ENCODE measurements at regions not wholly inside any gene's neighbourhood (a gene's known extent, or its start where the extent isn't known, plus 50 kb on each side); places are given as distances from the start of the nearest gene placed in this dataset.

DNA sequence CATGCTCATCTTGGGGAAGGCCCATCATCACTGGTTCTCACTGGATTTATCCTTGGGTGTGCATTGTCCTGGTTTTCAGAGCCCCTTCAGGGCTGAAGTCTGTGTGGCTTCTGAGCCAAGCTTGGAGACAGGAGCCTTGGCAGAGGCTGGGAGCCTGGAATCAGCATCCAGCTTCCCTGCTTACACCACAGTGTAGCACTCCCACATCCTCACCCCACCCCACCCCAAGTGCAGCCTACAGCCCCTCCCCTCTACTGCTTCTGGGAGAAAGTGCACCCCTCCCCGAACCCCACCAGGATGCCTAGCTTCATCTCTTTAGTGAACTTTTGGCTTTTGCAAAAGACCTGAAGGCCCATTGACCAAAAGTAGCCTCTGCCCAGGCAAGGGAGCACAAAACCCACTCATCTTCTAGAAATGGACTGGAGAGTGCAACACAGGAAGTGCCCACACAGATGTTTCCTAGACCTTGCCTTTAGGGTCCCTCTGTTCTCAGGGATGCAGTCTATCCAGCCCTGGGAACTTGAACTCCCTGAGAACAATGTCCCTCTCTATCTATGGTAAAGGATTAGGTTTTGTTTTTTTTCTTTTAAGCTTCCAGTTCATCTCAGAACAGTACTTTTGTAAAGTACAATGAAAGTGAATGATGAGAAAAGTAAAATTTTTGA lies 189.7 kb downstream of the PALM2AKAP2 start:
- H2AFZ ChIP-seq (ENCODE audit: low read depth, low read length), result no peak overlapping the region
- no peaks in the 10 kb centered on the region for H3K27me3 ChIP-seq (ENCODE audit: control insufficient read depth in 1 of 2, insufficient read depth in 1 of 2, low read length in 2 of 2)
- no peak overlapping the region for H2BK120ac ChIP-seq (ENCODE audit: low read depth, low read length)
- no peak overlapping the region for H2BK12ac ChIP-seq (ENCODE audit: low read length in 2 of 2)
- no peak overlapping the region for H4K8ac ChIP-seq (ENCODE audit: low read length)
- no peak overlapping the region for H3K4ac ChIP-seq (ENCODE audit: low read depth in 1 of 2, low read length in 2 of 2)
- DNase-seq, result no peak
- H3K14ac ChIP-seq (ENCODE audit: low read length in 2 of 2), result no peak overlapping the region
- no peak overlapping the region for H3K27ac ChIP-seq (ENCODE audit: low read length, poor library complexity, severe bottlenecking)
- peaks cover 2% of the 10 kb centered on the region for H3K4me1 ChIP-seq (ENCODE audit: control insufficient read depth, insufficient read depth, low read depth, low read length)
- no peak overlapping the region for H2AK5ac ChIP-seq (ENCODE audit: low read length, severe bottlenecking)
- H4K91ac ChIP-seq (ENCODE audit: low read length), result no peak overlapping the region
- H2BK15ac ChIP-seq (ENCODE audit: low read depth, poor library complexity, severe bottlenecking), result no peak overlapping the region
- peaks cover 0 to 11% of the 10 kb centered on the region in 2 experiments for H3K36me3 ChIP-seq (ENCODE audit: control insufficient read depth in 1 of 2, insufficient read depth in 2 of 2, low read depth in 1 of 2, low read length in 2 of 2)
- H3K23ac ChIP-seq (ENCODE audit: low read length in 2 of 2), result no peak overlapping the region
- H3K9me3 ChIP-seq (ENCODE audit: control insufficient read depth, low read length), result no peaks in the 10 kb centered on the region
- no peak overlapping the region for H2BK5ac ChIP-seq (ENCODE audit: low read depth, low read length, poor library complexity, severe bottlenecking)
- peaks cover 4% of the 10 kb centered on the region for H3K79me1 ChIP-seq (replicated peaks; ENCODE audit: low read length, poor library complexity, severe bottlenecking)
- H3K9ac ChIP-seq (ENCODE audit: low read length), result no peak overlapping the region
- H3K4me2 ChIP-seq (ENCODE audit: low read length, poor library complexity, severe bottlenecking), result no peak overlapping the region
- no peak overlapping the region for H3K4me3 ChIP-seq (ENCODE audit: insufficient read depth in 1 of 2, low read depth in 1 of 2, low read length in 2 of 2)
- H3K18ac ChIP-seq (ENCODE audit: low read depth in 1 of 2, low read length in 2 of 2), result no peak overlapping the region
- WGBS, result 100% methylated on average over 1 of the region's 1 CpG

- Histone ChIP-seq H3K36me3 (ENCODE audit: control insufficient read depth in 1 of 2, insufficient read depth in 2 of 2, low read depth in 1 of 2, low read length in 2 of 2) (peaks cover 0 to 14% of the 10 kb centered on the region in 2 experiments), H3K4me2 (ENCODE audit: low read length, poor library complexity, severe bottlenecking) (no peak overlapping the region), H2BK120ac (ENCODE audit: low read depth, low read length) (no peak overlapping the region), H3K4ac (ENCODE audit: low read depth in 1 of 2, low read length in 2 of 2) (no peak overlapping the region), H4K91ac (ENCODE audit: low read length) (no peak overlapping the region), H2BK12ac (ENCODE audit: low read length in 2 of 2) (no peak overlapping the region), H3K4me1 (ENCODE audit: control insufficient read depth, insufficient read depth, low read depth, low read length) (peaks cover 2% of the 10 kb centered on the region), H3K27me3 (ENCODE audit: control insufficient read depth in 1 of 2, insufficient read depth in 1 of 2, low read length in 2 of 2) (no peaks in the 10 kb centered on the region), H3K9me3 (ENCODE audit: control insufficient read depth, low read length) (no peaks in the 10 kb centered on the region), H2BK15ac (ENCODE audit: low read depth, poor library complexity, severe bottlenecking) (no peak overlapping the region), H3K4me3 (ENCODE audit: insufficient read depth in 1 of 2, low read depth in 1 of 2, low read length in 2 of 2) (no peak overlapping the region), H2AFZ (ENCODE audit: low read depth, low read length) (no peak overlapping the region), H3K14ac (ENCODE audit: low read length in 2 of 2) (no peak overlapping the region), H2BK5ac (ENCODE audit: low read depth, low read length, poor library complexity, severe bottlenecking) (no peak overlapping the region), H3K18ac (ENCODE audit: low read depth in 1 of 2, low read length in 2 of 2) (no peak overlapping the region), H3K23ac (ENCODE audit: low read length in 2 of 2) (no peak overlapping the region), H3K79me1 (replicated peaks; ENCODE audit: low read length, poor library complexity, severe bottlenecking) (peaks cover 3% of the 10 kb centered on the region), H2AK5ac (ENCODE audit: low read length, severe bottlenecking) (no peak overlapping the region), H3K9ac (ENCODE audit: low read length) (no peak overlapping the region), H3K27ac (ENCODE audit: low read length, poor library complexity, severe bottlenecking) (no peak overlapping the region), H4K8ac (ENCODE audit: low read length) (no peak overlapping the region)
- no peak for DNase-seq
- over 99% methylated on average over 5 of the region's 5 CpGs for WGBS
Observed at GRCh38 chr9:109971226-109971625, 191.2 kb downstream of the PALM2AKAP2 start.

DNA sequence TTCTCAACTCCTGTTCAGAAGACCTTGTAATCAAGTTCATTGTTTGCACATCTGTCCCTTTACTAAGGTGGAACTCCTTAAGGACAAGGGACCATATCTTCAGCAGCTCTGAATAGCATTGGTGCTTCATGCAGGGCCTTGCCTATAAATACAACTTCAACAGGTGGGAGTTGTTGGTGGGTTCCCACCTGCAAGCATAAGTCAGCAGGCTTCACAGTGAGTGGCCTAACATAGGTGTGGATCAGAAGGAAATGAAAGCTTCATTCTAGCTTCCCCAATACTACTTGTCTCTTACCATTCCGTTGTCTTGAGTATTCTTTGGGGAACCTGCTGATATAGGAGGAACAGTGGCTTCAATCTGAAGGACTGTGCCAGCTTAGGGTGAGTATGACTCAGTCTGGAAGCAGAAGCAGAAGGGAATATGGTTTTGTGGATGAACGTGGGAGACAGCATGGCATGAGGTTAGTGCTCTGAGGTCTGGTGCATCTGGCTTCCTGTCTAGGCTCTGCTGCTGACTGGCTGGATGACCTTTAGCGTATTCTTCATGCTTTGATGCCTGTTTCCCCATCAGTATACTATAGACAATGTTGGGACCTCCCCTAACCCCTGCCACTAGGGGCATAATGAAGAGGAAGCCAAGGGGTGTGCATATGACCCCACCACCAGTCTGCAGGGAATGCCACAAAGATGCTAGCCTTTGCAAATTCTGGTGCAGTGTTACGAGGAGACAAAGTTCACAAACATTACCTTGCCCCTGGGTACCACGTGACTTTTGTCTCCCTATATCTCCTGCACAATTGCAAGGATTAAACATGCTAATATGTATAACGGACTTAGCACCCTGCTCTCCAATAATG lies 192.3 kb downstream of the PALM2AKAP2 start:
- H3K4me3 ChIP-seq (ENCODE audit: insufficient read depth in 1 of 2, low read depth in 1 of 2, low read length in 2 of 2), result no peak overlapping the region
- H3K9me3 ChIP-seq (ENCODE audit: control insufficient read depth, low read length), result no peaks in the 10 kb centered on the region
- H2BK5ac ChIP-seq (ENCODE audit: low read depth, low read length, poor library complexity, severe bottlenecking), result no peak overlapping the region
- H3K27ac ChIP-seq (ENCODE audit: low read length, poor library complexity, severe bottlenecking), result no peak overlapping the region
- no peaks in the 10 kb centered on the region for H3K4me1 ChIP-seq (ENCODE audit: control insufficient read depth, insufficient read depth, low read depth, low read length)
- no peak overlapping the region for H2BK12ac ChIP-seq (ENCODE audit: low read length in 2 of 2)
- H2AK5ac ChIP-seq (ENCODE audit: low read length, severe bottlenecking), result no peak overlapping the region
- H3K23ac ChIP-seq (ENCODE audit: low read length in 2 of 2), result no peak overlapping the region
- no peak overlapping the region for H2BK120ac ChIP-seq (ENCODE audit: low read depth, low read length)
- H3K9ac ChIP-seq (ENCODE audit: low read length), result no peak overlapping the region
- H3K27me3 ChIP-seq (ENCODE audit: control insufficient read depth in 1 of 2, insufficient read depth in 1 of 2, low read length in 2 of 2), result no peaks in the 10 kb centered on the region
- H3K14ac ChIP-seq (ENCODE audit: low read length in 2 of 2), result no peak overlapping the region
- H2AFZ ChIP-seq (ENCODE audit: low read depth, low read length), result no peak overlapping the region
- no peak for DNase-seq
- no peak overlapping the region for H3K18ac ChIP-seq (ENCODE audit: low read depth in 1 of 2, low read length in 2 of 2)
- H3K4me2 ChIP-seq (ENCODE audit: low read length, poor library complexity, severe bottlenecking), result no peak overlapping the region
- 86% methylated on average over 6 of the region's 6 CpGs for WGBS
- H3K79me1 ChIP-seq (replicated peaks; ENCODE audit: low read length, poor library complexity, severe bottlenecking), result peaks cover 3% of the 10 kb centered on the region
- no peak overlapping the region for H4K91ac ChIP-seq (ENCODE audit: low read length)
- no peak overlapping the region for H4K8ac ChIP-seq (ENCODE audit: low read length)
- no peak overlapping the region for H2BK15ac ChIP-seq (ENCODE audit: low read depth, poor library complexity, severe bottlenecking)
- peaks cover 0 to 14% of the 10 kb centered on the region in 2 experiments for H3K36me3 ChIP-seq (ENCODE audit: control insufficient read depth in 1 of 2, insufficient read depth in 2 of 2, low read depth in 1 of 2, low read length in 2 of 2)
- no peak overlapping the region for H3K4ac ChIP-seq (ENCODE audit: low read depth in 1 of 2, low read length in 2 of 2)

DNA sequence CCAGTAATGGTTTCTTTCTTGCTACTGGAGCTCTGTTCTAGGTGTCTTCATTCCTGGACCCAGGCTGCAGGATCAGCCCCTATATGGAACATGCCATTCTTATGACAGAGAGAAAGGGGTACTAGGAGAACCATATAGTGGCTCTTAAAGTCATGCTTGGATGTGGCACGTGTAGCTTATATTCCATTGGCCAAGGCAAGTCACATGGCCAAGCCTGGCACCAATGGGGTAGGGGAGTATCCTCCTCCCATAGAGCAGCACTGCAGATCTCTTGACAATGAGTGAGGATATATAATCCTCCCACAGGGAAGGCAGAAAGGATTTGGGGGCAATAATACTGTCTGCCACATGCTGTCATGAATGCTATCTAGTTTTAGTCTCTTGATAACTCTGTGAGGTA lies 193.3 kb downstream of the PALM2AKAP2 start:
- Histone ChIP-seq H2AFZ (ENCODE audit: low read depth, low read length) (no peak overlapping the region), H3K79me1 (replicated peaks; ENCODE audit: low read length, poor library complexity, severe bottlenecking) (peaks cover 3% of the 10 kb centered on the region), H3K27me3 (ENCODE audit: control insufficient read depth in 1 of 2, insufficient read depth in 1 of 2, low read length in 2 of 2) (no peaks in the 10 kb centered on the region), H2BK5ac (ENCODE audit: low read depth, low read length, poor library complexity, severe bottlenecking) (no peak overlapping the region), H3K4me1 (ENCODE audit: control insufficient read depth, insufficient read depth, low read depth, low read length) (no peaks in the 10 kb centered on the region), H2BK12ac (ENCODE audit: low read length in 2 of 2) (no peak overlapping the region), H3K27ac (ENCODE audit: low read length, poor library complexity, severe bottlenecking) (no peak overlapping the region), H3K36me3 (ENCODE audit: control insufficient read depth in 1 of 2, insufficient read depth in 2 of 2, low read depth in 1 of 2, low read length in 2 of 2) (peaks cover 0 to 14% of the 10 kb centered on the region in 2 experiments), H3K4me3 (ENCODE audit: insufficient read depth in 1 of 2, low read depth in 1 of 2, low read length in 2 of 2) (no peak overlapping the region), H3K4ac (ENCODE audit: low read depth in 1 of 2, low read length in 2 of 2) (no peak overlapping the region), H3K23ac (ENCODE audit: low read length in 2 of 2) (no peak overlapping the region), H3K14ac (ENCODE audit: low read length in 2 of 2) (no peak overlapping the region), H3K9ac (ENCODE audit: low read length) (no peak overlapping the region), H3K9me3 (ENCODE audit: control insufficient read depth, low read length) (no peaks in the 10 kb centered on the region), H2BK15ac (ENCODE audit: low read depth, poor library complexity, severe bottlenecking) (no peak overlapping the region), H3K4me2 (ENCODE audit: low read length, poor library complexity, severe bottlenecking) (no peak overlapping the region), H4K8ac (ENCODE audit: low read length) (no peak overlapping the region), H2BK120ac (ENCODE audit: low read depth, low read length) (no peak overlapping the region), H2AK5ac (ENCODE audit: low read length, severe bottlenecking) (no peak overlapping the region), H3K18ac (ENCODE audit: low read depth in 1 of 2, low read length in 2 of 2) (no peak overlapping the region), H4K91ac (ENCODE audit: low read length) (no peak overlapping the region)
- 100% methylated on average over 1 of the region's 1 CpG for WGBS
- DNase-seq, result no peak
